A673 (cell line): ENCODE measurements at regions not wholly inside any gene's neighbourhood (a gene's known extent, or its start where the extent isn't known, plus 50 kb on each side); places are given as distances from the start of the nearest gene placed in this dataset.

Experiments used
- BruUV-seq: library from RNA; stranded (reverse); fragments of 400-500 nt; replicated peaks from 2 replicates; lab custom pipeline; 2021; lab: Mats Ljungman, UMichigan
- CTCF ChIA-PET: fragments of 300-600 bp; sonication (Branson Sonifier 250); formaldehyde crosslinking; loops from one replicate; lab custom pipeline; 2022; ENCODE audit warnings: antibody characterized with exemption; lab: Charles Lee
- POLR2A ChIA-PET: fragments of 300-600 bp; sonication (Branson Sonifier 250); formaldehyde crosslinking; loops from one replicate; lab custom pipeline; 2022; ENCODE audit warnings: antibody characterized with exemption; ENCODE audit not compliant: low non-redundant PET; lab: Charles Lee
- DNase-seq: peaks from one replicate; pipeline ENCODE4 v3.0.0-alpha.2; 2015; ENCODE audit warnings: low spot score
- H3K27ac ChIP-seq: fragments of 200-600 bp; sonication (generic); 2 replicates; pipeline ENCODE4 v1.5.1; 2016; ENCODE audit warnings: mixed run types, low read depth, mild to moderate bottlenecking, mixed read lengths, antibody characterized with exemption, low read length; ENCODE audit not compliant: poor library complexity, severe bottlenecking
- H3K27me3 ChIP-seq: fragments of 200-600 bp; sonication (generic); replicated peaks from 2 replicates; pipeline ENCODE4 v1.6.1; 2017; ENCODE audit warnings: mixed run types, low read depth, mild to moderate bottlenecking, mixed read lengths, antibody characterized with exemption, low read length; ENCODE audit not compliant: insufficient read depth, poor library complexity
- H3K36me3 ChIP-seq: fragments of 200-600 bp; sonication (generic); 2 replicates; pipeline ENCODE4 v1.6.1; 2016; ENCODE audit warnings: mixed run types, mild to moderate bottlenecking, mixed read lengths, antibody characterized with exemption, low read length; ENCODE audit not compliant: insufficient read depth, poor library complexity, severe bottlenecking
- H3K4me1 ChIP-seq: fragments of 200-600 bp; sonication (generic); 2 replicates; pipeline ENCODE4 v1.6.1; 2017; ENCODE audit warnings: mixed run types, mild to moderate bottlenecking, mixed read lengths, antibody characterized with exemption, low read length; ENCODE audit not compliant: insufficient read depth, poor library complexity, severe bottlenecking
- H3K4me3 ChIP-seq: fragments of 200-600 bp; sonication (generic); 2 replicates; pipeline ENCODE4 v1.5.1; 2016; ENCODE audit warnings: low read depth, mixed run types, mild to moderate bottlenecking, mixed read lengths, low read length; ENCODE audit not compliant: poor library complexity, severe bottlenecking
- H3K9me3 ChIP-seq: fragments of 200-600 bp; sonication (generic); 2 replicates; pipeline ENCODE4 v1.6.1; 2016; ENCODE audit warnings: mixed run types, low read depth, mild to moderate bottlenecking, mixed read lengths, antibody characterized with exemption, low read length; ENCODE audit not compliant: poor library complexity, severe bottlenecking
- EZH2 ChIP-seq: fragments of 200-600 bp; sonication (generic); IDR thresholded peaks from 2 replicates; pipeline ENCODE4 v1.6.1; 2017; ENCODE audit warnings: borderline replicate concordance, low read depth, mild to moderate bottlenecking, mixed read lengths, antibody characterized with exemption, low read length; ENCODE audit not compliant: poor library complexity, severe bottlenecking
- intact Hi-C: fragments of 100-400 bp; cut with micrococcal nuclease; formaldehyde crosslinking; loops from one replicate; pipeline ENCODE4 v1.10.0; 2022; ENCODE audit not compliant: unreplicated experiment
- TF ChIP-seq, protein P1 (sequence below): fragments of 300-800, 200-600 bp; sonication (generic); conservative IDR thresholded peaks from 2 replicates; pipeline ENCODE4 v1.5.1; 2017; ENCODE audit warnings: low read depth, mild to moderate bottlenecking, antibody characterized with exemption, low read length, moderate library complexity, mixed read lengths

DNA sequence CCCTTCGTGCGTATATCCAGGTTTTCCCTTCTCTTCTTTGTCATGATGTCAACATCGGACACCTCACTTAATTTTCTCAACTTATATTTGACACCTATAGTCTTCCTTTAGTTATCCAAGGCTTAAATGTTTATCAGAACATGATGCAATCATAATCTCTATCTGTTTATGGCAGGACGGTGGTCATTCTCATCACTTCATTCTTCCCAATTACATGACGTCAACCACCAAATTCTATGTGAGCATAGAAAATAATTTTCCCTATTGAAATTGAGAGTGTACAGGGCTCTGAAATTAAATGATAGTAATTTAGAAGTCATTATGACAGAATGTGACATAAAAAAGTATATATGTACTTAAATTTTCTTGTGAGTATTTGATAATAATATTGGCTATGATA lies 345.4 kb downstream of the CDH9 start:
- Histone ChIP-seq H3K27me3 (no peaks in the 10 kb centered on the region), H3K9me3 (no peaks in the 10 kb centered on the region), H3K4me1 (no peaks in the 10 kb centered on the region), H3K4me3 (no peak overlapping the region), H3K36me3 (no peaks in the 10 kb centered on the region), H3K27ac (no peak overlapping the region)
- POLR2A ChIA-PET = no interaction called here
- no peak for TF ChIP-seq EZH2
- TF ChIP-seq, protein P1, sequence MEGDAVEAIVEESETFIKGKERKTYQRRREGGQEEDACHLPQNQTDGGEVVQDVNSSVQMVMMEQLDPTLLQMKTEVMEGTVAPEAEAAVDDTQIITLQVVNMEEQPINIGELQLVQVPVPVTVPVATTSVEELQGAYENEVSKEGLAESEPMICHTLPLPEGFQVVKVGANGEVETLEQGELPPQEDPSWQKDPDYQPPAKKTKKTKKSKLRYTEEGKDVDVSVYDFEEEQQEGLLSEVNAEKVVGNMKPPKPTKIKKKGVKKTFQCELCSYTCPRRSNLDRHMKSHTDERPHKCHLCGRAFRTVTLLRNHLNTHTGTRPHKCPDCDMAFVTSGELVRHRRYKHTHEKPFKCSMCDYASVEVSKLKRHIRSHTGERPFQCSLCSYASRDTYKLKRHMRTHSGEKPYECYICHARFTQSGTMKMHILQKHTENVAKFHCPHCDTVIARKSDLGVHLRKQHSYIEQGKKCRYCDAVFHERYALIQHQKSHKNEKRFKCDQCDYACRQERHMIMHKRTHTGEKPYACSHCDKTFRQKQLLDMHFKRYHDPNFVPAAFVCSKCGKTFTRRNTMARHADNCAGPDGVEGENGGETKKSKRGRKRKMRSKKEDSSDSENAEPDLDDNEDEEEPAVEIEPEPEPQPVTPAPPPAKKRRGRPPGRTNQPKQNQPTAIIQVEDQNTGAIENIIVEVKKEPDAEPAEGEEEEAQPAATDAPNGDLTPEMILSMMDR = no peak
- intact Hi-C loops = no loop called here
- CTCF ChIA-PET = no interaction called here
- DNase-seq = no peak
- BruUV-seq = no TSS peak

DNA sequence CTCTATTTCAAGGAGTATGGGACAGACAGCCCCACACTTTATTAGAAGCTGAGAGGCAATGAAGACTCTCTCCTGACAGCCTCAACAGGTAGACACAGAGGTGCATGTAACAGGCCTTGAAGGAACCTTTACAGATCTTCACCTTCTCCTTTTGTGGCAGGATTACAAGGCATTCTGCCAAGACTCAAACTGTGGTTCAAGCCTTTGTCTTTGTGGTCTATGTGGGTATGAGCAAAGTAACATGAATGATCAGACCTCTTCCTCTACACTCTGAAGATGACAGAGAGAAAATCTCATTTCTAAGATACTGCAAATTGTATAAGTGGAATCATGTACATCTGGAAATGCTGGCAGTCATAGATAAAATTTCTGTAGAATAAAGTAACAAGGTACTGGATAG lies 346.9 kb downstream of the CDH9 start:
- Histone ChIP-seq H3K27me3 (no peaks in the 10 kb centered on the region), H3K4me3 (no peak overlapping the region), H3K4me1 (no peaks in the 10 kb centered on the region), H3K36me3 (no peaks in the 10 kb centered on the region), H3K9me3 (no peaks in the 10 kb centered on the region), H3K27ac (no peak overlapping the region)
- ChIA-PET CTCF (no interaction called here), POLR2A (no interaction called here)
- BruUV-seq = no TSS peak
- intact Hi-C loops = no loop called here
- TF ChIP-seq, protein P1 = no peak
- no peak for DNase-seq

DNA sequence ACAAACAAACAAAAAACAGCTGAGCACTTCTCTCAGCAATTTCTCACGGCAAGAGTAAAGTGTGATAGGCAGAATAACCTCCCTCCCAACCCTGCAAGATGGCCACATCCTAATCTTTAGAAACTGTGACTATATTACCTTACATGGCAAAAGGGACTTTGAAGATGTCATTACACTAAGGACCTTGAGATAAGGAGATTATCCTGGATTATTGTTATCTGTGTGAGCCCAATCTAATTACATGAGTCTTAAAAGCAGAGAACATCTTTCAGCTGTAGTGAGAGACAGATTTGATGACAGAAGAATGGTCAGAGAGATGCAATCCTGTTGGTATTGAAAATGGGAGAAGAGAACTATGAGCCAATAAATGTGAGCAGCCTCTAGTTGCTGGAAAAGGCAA lies 347.9 kb downstream of the CDH9 start:
- CTCF ChIA-PET = no interaction called here

More for the DNA sequence above, 347.9 kb downstream of the CDH9 start:
- Histone ChIP-seq H3K4me1 (no peaks in the 10 kb centered on the region), H3K27ac (no peak overlapping the region), H3K9me3 (no peaks in the 10 kb centered on the region), H3K27me3 (no peaks in the 10 kb centered on the region), H3K4me3 (no peak overlapping the region), H3K36me3 (no peaks in the 10 kb centered on the region)
- POLR2A ChIA-PET = no interaction called here
- TF ChIP-seq, protein P1 = no peak
- TF ChIP-seq EZH2 = no peak
- intact Hi-C loops = no loop called here
- DNase-seq = no peak
- no TSS peak for BruUV-seq
